MM.1S (cell line): ENCODE measurements at regions not wholly inside any gene's neighbourhood (a gene's known extent, or its start where the extent isn't known, plus 50 kb on each side); places are given as distances from the start of the nearest gene placed in this dataset.

Source experiments
- DNase-seq: peaks from one replicate; pipeline ENCODE4 v3.0.0-alpha.2; 2015
- H2AFZ ChIP-seq: fragments of 300-600 bp; sonication (generic); 2 replicates; pipeline ENCODE4 v1.6.0; 2016; ENCODE audit warnings: antibody characterized with exemption, low read length
- H3F3A ChIP-seq: fragments of 300-600 bp; sonication (generic); 2 replicates; pipeline ENCODE4 v1.6.1; 2016; ENCODE audit warnings: mild to moderate bottlenecking, antibody characterized with exemption, low read length, moderate library complexity, mixed read lengths; ENCODE audit not compliant: insufficient read depth
- H3K27ac ChIP-seq: fragments of 300-600 bp; sonication (generic); 2 replicates; pipeline ENCODE4 v1.5.1; 2016; ENCODE audit warnings: mild to moderate bottlenecking, low read length
- H3K27me3 ChIP-seq: fragments of 300-600 bp; sonication (generic); replicated peaks from 2 replicates; pipeline ENCODE4 v1.6.0; 2016; ENCODE audit warnings: low read length; ENCODE audit not compliant: insufficient read depth
- H3K36me3 ChIP-seq: fragments of 300-600 bp; sonication (generic); replicated peaks from 2 replicates; pipeline ENCODE4 v1.6.1; 2016; ENCODE audit warnings: mild to moderate bottlenecking, low read length, mixed read lengths; ENCODE audit not compliant: insufficient read depth
- H3K4me1 ChIP-seq: fragments of 300-600 bp; sonication (generic); 2 replicates; pipeline ENCODE4 v1.6.1; 2016; ENCODE audit warnings: low read length, mixed read lengths
- H3K4me2 ChIP-seq: fragments of 300-600 bp; sonication (generic); 2 replicates; pipeline ENCODE4 v1.6.0; 2016; ENCODE audit warnings: low read depth, low read length
- H3K4me3 ChIP-seq: fragments of 300-600 bp; sonication (generic); 2 replicates; pipeline ENCODE4 v1.5.1; 2016; ENCODE audit warnings: low read length, mixed read lengths
- H3K79me2 ChIP-seq: fragments of 300-600 bp; sonication (generic); 2 replicates; pipeline ENCODE4 v1.6.1; 2016; ENCODE audit warnings: mixed run types, low read length, mixed read lengths
- H3K9ac ChIP-seq: fragments of 300-600 bp; sonication (generic); 2 replicates; pipeline ENCODE4 v1.6.1; 2016; ENCODE audit warnings: low read length, mixed read lengths
- H3K9me2 ChIP-seq: fragments of 300-600 bp; sonication (generic); replicated peaks from 2 replicates; pipeline ENCODE4 v1.6.1; 2016; ENCODE audit warnings: mild to moderate bottlenecking, low read length, mixed read lengths; ENCODE audit not compliant: insufficient read depth
- H3K9me3 ChIP-seq: fragments of 300-600 bp; sonication (generic); replicated peaks from 2 replicates; pipeline ENCODE4 v1.6.1; 2016; ENCODE audit warnings: mild to moderate bottlenecking, low read length, mixed read lengths; ENCODE audit not compliant: insufficient read depth
- H4K20me1 ChIP-seq: fragments of 300-600 bp; sonication (generic); 2 replicates; pipeline ENCODE4 v1.6.1; 2016; ENCODE audit warnings: mild to moderate bottlenecking, low read length, moderate library complexity, mixed read lengths; ENCODE audit not compliant: insufficient read depth
- CTCF ChIP-seq: fragments of 300-600 bp; sonication (generic); IDR thresholded peaks from 2 replicates; pipeline ENCODE4 v1.5.1; 2016; ENCODE audit warnings: antibody characterized with exemption, low read length, mixed read lengths
- EZH2 ChIP-seq: fragments of 300-600 bp; sonication (generic); optimal IDR thresholded peaks from 2 replicates; pipeline ENCODE3; 2017; ENCODE audit warnings: low read depth, mild to moderate bottlenecking, antibody characterized with exemption, low read length, mixed read lengths
- EZH2phosphoT487 ChIP-seq: fragments of 300-600 bp; sonication (generic); IDR thresholded peaks from 2 replicates; pipeline ENCODE4 v1.6.1; 2018; ENCODE audit warnings: antibody characterized with exemption, low read length

DNA sequence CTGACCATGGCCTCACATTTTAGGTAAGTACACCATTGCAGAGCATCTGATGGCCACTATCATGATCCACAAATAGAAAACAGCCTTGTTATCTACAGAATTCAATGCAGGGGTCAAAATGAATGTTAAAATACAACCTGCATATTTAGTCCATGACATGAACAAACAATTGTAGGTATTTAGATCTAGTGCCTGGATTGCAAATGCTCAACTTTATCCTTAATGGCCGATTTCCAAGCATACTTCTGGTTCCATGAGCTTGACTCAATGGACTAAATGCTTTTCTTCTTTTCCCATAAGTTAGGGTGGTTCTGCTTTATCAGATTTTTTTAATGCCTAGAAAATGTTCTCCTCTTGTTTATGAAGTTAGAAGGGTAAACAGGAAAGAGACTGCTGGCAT, 139.2 kb upstream of the TTC29 start:
- Histone ChIP-seq H3K79me2 (no peaks in the 10 kb centered on the region), H3K27ac (no peak overlapping the region), H4K20me1 (no peaks in the 10 kb centered on the region), H2AFZ (no peak overlapping the region), H3K9me2 (no peaks in the 10 kb centered on the region), H3K4me3 (no peak overlapping the region), H3K9me3 (no peaks in the 10 kb centered on the region), H3K4me2 (no peak overlapping the region), H3F3A (no peaks in the 10 kb centered on the region), H3K4me1 (no peaks in the 10 kb centered on the region), H3K36me3 (no peaks in the 10 kb centered on the region), H3K9ac (no peak overlapping the region), H3K27me3 (no peaks in the 10 kb centered on the region)
- TF ChIP-seq EZH2phosphoT487 (no peak), EZH2 (no peak), CTCF (no peak)
- no peak for DNase-seq

GRCh38 chr4:147085781-147086180, 140.1 kb upstream of the TTC29 start:
- no peak overlapping the region for H3K4me2 ChIP-seq
- TF ChIP-seq CTCF (no peak), EZH2 (no peak), EZH2phosphoT487 (no peak)
- H4K20me1 ChIP-seq, result no peaks in the 10 kb centered on the region
- H3K36me3 ChIP-seq, result no peaks in the 10 kb centered on the region
- DNase-seq, result no peak
- no peak overlapping the region for H3K4me3 ChIP-seq
- no peaks in the 10 kb centered on the region for H3K27me3 ChIP-seq
- H3K9me2 ChIP-seq, result no peaks in the 10 kb centered on the region
- H3K27ac ChIP-seq, result no peak overlapping the region
- no peaks in the 10 kb centered on the region for H3K79me2 ChIP-seq
- H3K9me3 ChIP-seq, result no peaks in the 10 kb centered on the region
- H3F3A ChIP-seq, result no peaks in the 10 kb centered on the region
- no peaks in the 10 kb centered on the region for H3K4me1 ChIP-seq
- H2AFZ ChIP-seq, result no peak overlapping the region
- no peak overlapping the region for H3K9ac ChIP-seq

GRCh38 chr4:147088146-147088545, 142.5 kb upstream of the TTC29 start:
- H3F3A ChIP-seq, result no peaks in the 10 kb centered on the region
- no peak overlapping the region for H2AFZ ChIP-seq
- H3K9me3 ChIP-seq, result no peaks in the 10 kb centered on the region
- H3K4me3 ChIP-seq, result no peak overlapping the region
- H3K79me2 ChIP-seq, result no peaks in the 10 kb centered on the region
- H3K4me1 ChIP-seq, result no peaks in the 10 kb centered on the region
- H3K9ac ChIP-seq, result no peak overlapping the region
- H3K36me3 ChIP-seq, result no peaks in the 10 kb centered on the region
- H3K9me2 ChIP-seq, result no peaks in the 10 kb centered on the region
- no peak for TF ChIP-seq CTCF
- no peak for TF ChIP-seq EZH2phosphoT487
- no peak for TF ChIP-seq EZH2
- no peak for DNase-seq
- H3K27me3 ChIP-seq, result no peaks in the 10 kb centered on the region
- H3K27ac ChIP-seq, result no peak overlapping the region
- H3K4me2 ChIP-seq, result no peak overlapping the region
- no peaks in the 10 kb centered on the region for H4K20me1 ChIP-seq

GRCh38 chr4:147090486-147090885, 144.8 kb upstream of the TTC29 start:
- no peak for DNase-seq
- no peaks in the 10 kb centered on the region for H3K4me1 ChIP-seq
- no peak for TF ChIP-seq CTCF
- no peak for TF ChIP-seq EZH2phosphoT487
- TF ChIP-seq EZH2, result no peak
- no peak overlapping the region for H3K4me2 ChIP-seq
- no peaks in the 10 kb centered on the region for H3K36me3 ChIP-seq
- no peaks in the 10 kb centered on the region for H3K79me2 ChIP-seq
- no peak overlapping the region for H3K4me3 ChIP-seq
- H2AFZ ChIP-seq, result no peak overlapping the region
- no peaks in the 10 kb centered on the region for H3F3A ChIP-seq
- H3K9ac ChIP-seq, result no peak overlapping the region
- H3K27me3 ChIP-seq, result no peaks in the 10 kb centered on the region
- H4K20me1 ChIP-seq, result no peaks in the 10 kb centered on the region
- no peaks in the 10 kb centered on the region for H3K9me3 ChIP-seq
- H3K9me2 ChIP-seq, result no peaks in the 10 kb centered on the region
- no peak overlapping the region for H3K27ac ChIP-seq
